HEK293 (cell line): ENCODE measurements at regions not wholly inside any gene's neighbourhood (a gene's known extent, or its start where the extent isn't known, plus 50 kb on each side); places are given as distances from the start of the nearest gene placed in this dataset.
A peak's percentile ranks its signal among the peaks of the same experiment; 100 is the strongest.

ENCODE experiments used
- FEZF1 ChIP-seq: fragments of 450-650 bp; formaldehyde crosslinking; IDR thresholded peaks from 2 replicates; pipeline ENCODE4 v1.5.1; 2016; ENCODE audit warnings: missing biosample characterization, missing genetic modification characterization
- GLIS2 ChIP-seq: fragments of 450-650 bp; formaldehyde crosslinking; IDR thresholded peaks from 2 replicates; pipeline ENCODE4 v1.5.1; 2016; ENCODE audit warnings: missing biosample characterization, missing genetic modification characterization
- PRDM6 ChIP-seq: fragments of 450-650 bp; formaldehyde crosslinking; IDR thresholded peaks from 2 replicates; pipeline ENCODE4 v1.5.1; 2017; ENCODE audit warnings: missing biosample characterization, missing genetic modification characterization
- SETDB1 ChIP-seq: IDR thresholded peaks from one replicate; pipeline ENCODE4 v1.6.1; 2017; ENCODE audit warnings: mild to moderate bottlenecking, low read length, moderate library complexity, mixed read lengths; ENCODE audit not compliant: insufficient read length
- ZNF133 ChIP-seq: fragments of 450-650 bp; formaldehyde crosslinking; IDR thresholded peaks from 2 replicates; pipeline ENCODE4 v1.5.1; 2016; ENCODE audit warnings: missing biosample characterization, missing genetic modification characterization
- ZNF157 ChIP-seq: fragments of 450-650 bp; formaldehyde crosslinking; IDR thresholded peaks from 2 replicates; pipeline ENCODE4 v1.5.1; 2016; ENCODE audit warnings: missing biosample characterization, missing genetic modification characterization
- ZNF18 ChIP-seq: fragments of 450-650 bp; formaldehyde crosslinking; IDR thresholded peaks from 2 replicates; pipeline ENCODE4 v1.5.1; 2016; ENCODE audit warnings: missing biosample characterization, missing genetic modification characterization
- ZNF202 ChIP-seq: fragments of 450-650 bp; formaldehyde crosslinking; IDR thresholded peaks from 2 replicates; pipeline ENCODE4 v1.5.1; 2016; ENCODE audit warnings: missing biosample characterization, missing genetic modification characterization, borderline replicate concordance
- ZNF223 ChIP-seq: fragments of 450-650 bp; formaldehyde crosslinking; IDR thresholded peaks from 2 replicates; pipeline ENCODE4 v1.5.1; 2016; ENCODE audit warnings: missing biosample characterization, missing genetic modification characterization
- ZNF280D ChIP-seq: fragments of 450-650 bp; formaldehyde crosslinking; IDR thresholded peaks from 2 replicates; pipeline ENCODE4 v1.5.1; 2016; ENCODE audit warnings: missing biosample characterization, missing genetic modification characterization
- ZNF362 ChIP-seq: fragments of 450-650 bp; formaldehyde crosslinking; IDR thresholded peaks from 2 replicates; pipeline ENCODE4 v1.5.1; 2016; ENCODE audit warnings: missing biosample characterization, missing genetic modification characterization
- ZNF366 ChIP-seq: fragments of 450-650 bp; formaldehyde crosslinking; conservative IDR thresholded peaks from 2 replicates; pipeline ENCODE4 v1.5.1; 2016; ENCODE audit warnings: missing biosample characterization, missing genetic modification characterization
- ZNF449 ChIP-seq: fragments of 450-650 bp; formaldehyde crosslinking; IDR thresholded peaks from 2 replicates; pipeline ENCODE4 v1.5.1; 2017; ENCODE audit warnings: missing biosample characterization, mild to moderate bottlenecking, missing genetic modification characterization, moderate library complexity
- ZNF639 ChIP-seq: fragments of 450-650 bp; formaldehyde crosslinking; IDR thresholded peaks from 2 replicates; pipeline ENCODE4 v1.5.1; 2016; ENCODE audit warnings: missing biosample characterization, missing genetic modification characterization
- ZNF704 ChIP-seq: fragments of 450-650 bp; formaldehyde crosslinking; IDR thresholded peaks from 2 replicates; pipeline ENCODE4 v1.5.1; 2016; ENCODE audit warnings: missing biosample characterization, missing genetic modification characterization
- ZNF792 ChIP-seq: fragments of 450-650 bp; formaldehyde crosslinking; IDR thresholded peaks from 2 replicates; pipeline ENCODE4 v1.5.1; 2016; ENCODE audit warnings: missing biosample characterization, missing genetic modification characterization

- TF ChIP-seq GLIS2 (tag by site-specific recombination): no peak
- no peak for TF ChIP-seq ZNF792 (tag by site-specific recombination)
- TF ChIP-seq ZNF639: no peak
- TF ChIP-seq ZNF157 (tag by site-specific recombination): no peak
- TF ChIP-seq ZNF366 (tag by site-specific recombination): no peak
- no peak for TF ChIP-seq ZNF223 (tag by site-specific recombination)
- no peak for TF ChIP-seq ZNF704 (tag by site-specific recombination)
- no peak for TF ChIP-seq ZNF280D (tag by site-specific recombination)
- TF ChIP-seq PRDM6 (tag by site-specific recombination): peak; percentile 82
- TF ChIP-seq SETDB1: no peak
- TF ChIP-seq ZNF362 (tag by site-specific recombination): no peak
- TF ChIP-seq ZNF18 (tag by site-specific recombination): no peak
- no peak for TF ChIP-seq ZNF202 (tag by site-specific recombination)
- no peak for TF ChIP-seq ZNF133 (tag by site-specific recombination)
- peak; percentile 75 for TF ChIP-seq FEZF1 (tag by site-specific recombination)
- TF ChIP-seq ZNF449 (tag by site-specific recombination): no peak
These were observed 347.4 kb upstream of the FGF13 start (continued) for GRCh38 chrX:139058831-139059495.
